Naive thymus-derived CD8-positive, alpha-beta T cell (primary cell): ENCODE measurements at regions not wholly inside any gene's neighbourhood (a gene's known extent, or its start where the extent isn't known, plus 50 kb on each side); places are given as distances from the start of the nearest gene placed in this dataset.

Source experiments
- ATAC-seq, 2 donors: fragments of 150-1000 bp; cut with Tn5 transposase in 1 of 2; sonication (Bioruptor Pico), chemical (Tn5 transposase) in 1 of 2; 1 replicate in 1 of 2; 2 replicates in 1 of 2; pipeline ENCODE4 v1.10.0; 2021; ENCODE audit warnings: mild to moderate bottlenecking in 2 of 2, moderate library complexity in 2 of 2
- POLR2A ChIA-PET: fragments of 350-600 bp; sonication (Branson Sonifier 250); formaldehyde crosslinking; loops from one replicate; lab custom pipeline; 2021; ENCODE audit warnings: antibody characterized with exemption; lab: Charles Lee
- DNase-seq, 10 donors: peaks; one replicate each; pipeline versions ENCODE4 v3.0.0 to v3.0.0-alpha.2; 2020 to 2022
- H3K27ac Mint-ChIP-seq, 10 donors: one replicate each; pipeline ENCODE4 v1.8.0; 2020 to 2022; ENCODE audit warnings: mild to moderate bottlenecking in 10 of 10, mixed read lengths in 10 of 10, moderate library complexity in 4 of 10, inconsistent platforms in 1 of 10
- H3K27me3 Mint-ChIP-seq, 5 donors: one replicate each; pipeline ENCODE4 v1.8.0; 2021 to 2022; ENCODE audit warnings: mixed read lengths in 5 of 5
- H3K36me3 Mint-ChIP-seq, 3 donors: one replicate each; pipeline ENCODE4 v1.8.0; 2020 to 2022; ENCODE audit warnings: mixed read lengths in 3 of 3, mild to moderate bottlenecking in 2 of 3, inconsistent platforms in 1 of 3
- H3K4me1 Mint-ChIP-seq, 4 donors: one replicate each; pipeline ENCODE4 v1.8.0; 2021 to 2022; ENCODE audit warnings: mixed read lengths in 4 of 4
- H3K4me3 Mint-ChIP-seq, 10 donors: one replicate each; pipeline ENCODE4 v1.8.0; 2020 to 2022; ENCODE audit warnings: mild to moderate bottlenecking in 10 of 10, mixed read lengths in 10 of 10, moderate library complexity in 6 of 10, inconsistent platforms in 1 of 10
- H3K9me3 Mint-ChIP-seq, 9 donors: one replicate each; pipeline ENCODE4 v1.8.0; 2020 to 2022; ENCODE audit warnings: mixed read lengths in 9 of 9, mild to moderate bottlenecking in 3 of 9, inconsistent platforms in 1 of 9, moderate library complexity in 1 of 9

- POLR2A ChIA-PET = no interaction called here
- Mint-ChIP-seq H3K4me1 (no peaks in the 10 kb centered on the region), H3K36me3 (no peaks in the 10 kb centered on the region), H3K4me3 (no peak overlapping the region), H3K27me3 (no peaks in the 10 kb centered on the region), H3K9me3 (peaks cover 0 to 4% (median 0%) of the 10 kb centered on the region in 9 donors), H3K27ac (no peak overlapping the region)
- DNase-seq (no peak), ATAC-seq (no peak)
These were observed 376.7 kb upstream of the CCDC179 start for GRCh38 chr11:23236826-23237555.

GRCh38 chr11:23252426-23252825 lies 392.2 kb upstream of the CCDC179 start:
- DNase-seq (no peak), ATAC-seq (no peak)
- Mint-ChIP-seq H3K36me3 (no peaks in the 10 kb centered on the region), H3K9me3 (peaks cover 0 to 9% (median 6%) of the 10 kb centered on the region in 9 donors), H3K27me3 (no peaks in the 10 kb centered on the region), H3K27ac (no peak overlapping the region), H3K4me3 (no peak overlapping the region), H3K4me1 (no peaks in the 10 kb centered on the region)
- POLR2A ChIA-PET = no interaction called here

DNA sequence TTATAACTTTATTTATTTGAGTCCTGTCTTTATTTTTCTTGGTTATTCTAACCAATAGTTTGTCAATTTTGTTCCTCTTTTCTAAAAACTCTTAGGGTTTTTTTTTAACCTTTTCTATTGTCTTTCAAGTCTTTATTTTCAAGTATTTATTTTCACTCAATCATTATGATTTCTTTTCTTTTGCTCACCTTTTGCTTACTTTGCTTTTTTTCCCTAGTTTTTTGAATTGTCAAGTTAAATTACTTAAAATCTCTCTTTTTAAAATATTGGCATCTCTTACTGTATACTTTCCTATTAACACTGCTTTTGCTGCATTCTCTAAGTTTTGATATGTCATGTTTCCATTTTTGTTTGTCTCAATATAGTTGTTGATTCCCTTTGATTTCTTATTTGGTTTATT lies 396.8 kb upstream of the CCDC179 start:
- Mint-ChIP-seq H3K27me3 (no peaks in the 10 kb centered on the region), H3K36me3 (no peaks in the 10 kb centered on the region), H3K4me3 (no peak overlapping the region), H3K4me1 (no peaks in the 10 kb centered on the region), H3K27ac (no peak overlapping the region), H3K9me3 (peaks cover 0 to 18% (median 3%) of the 10 kb centered on the region in 9 donors)
- ATAC-seq = no peak
- DNase-seq = no peak
- POLR2A ChIA-PET = no interaction called here

DNA sequence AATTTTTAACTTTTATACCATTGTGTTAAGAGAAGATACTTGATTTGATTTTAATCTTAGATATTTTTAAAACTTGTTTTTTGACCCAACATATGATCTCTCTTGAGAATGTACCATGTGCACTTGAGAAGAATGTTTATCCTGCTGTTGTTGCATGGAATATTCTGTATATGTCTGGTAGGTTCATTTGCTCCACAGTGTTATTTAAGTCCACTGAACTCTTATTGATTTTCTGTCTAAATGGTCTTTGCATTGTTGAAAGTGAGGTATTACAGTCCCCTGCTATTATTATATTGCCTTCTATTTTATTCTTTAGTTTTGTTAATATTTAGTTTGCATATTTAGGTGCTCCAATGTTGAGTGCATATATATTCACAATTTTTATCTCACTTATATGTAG lies 397.3 kb upstream of the CCDC179 start:
- Mint-ChIP-seq H3K4me1 (no peaks in the 10 kb centered on the region), H3K36me3 (no peaks in the 10 kb centered on the region)
- POLR2A ChIA-PET = no interaction called here

DNA sequence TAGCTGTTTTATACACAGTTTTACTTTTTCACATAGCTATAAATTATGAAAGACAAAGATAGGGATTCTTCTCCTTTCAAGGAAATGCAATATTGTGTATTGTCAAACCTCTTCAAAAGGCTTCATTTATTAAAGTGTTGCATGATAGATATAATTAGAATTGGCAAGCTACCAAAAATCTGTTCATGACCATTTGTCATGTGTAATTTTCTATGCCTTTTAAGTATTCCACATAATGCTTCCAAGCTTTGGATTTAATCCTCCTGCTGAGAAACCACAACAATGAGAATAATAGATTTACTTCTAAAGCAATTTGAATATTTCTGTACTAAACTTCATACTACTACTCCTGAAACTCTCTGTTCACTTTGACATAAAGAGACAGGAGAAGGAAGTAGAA lies 403.2 kb upstream of the CCDC179 start:
- Mint-ChIP-seq H3K27me3 (no peaks in the 10 kb centered on the region), H3K9me3 (peaks cover 0 to 8% (median 3%) of the 10 kb centered on the region in 9 donors), H3K4me1 (no peaks in the 10 kb centered on the region), H3K4me3 (no peak overlapping the region), H3K36me3 (no peaks in the 10 kb centered on the region), H3K27ac (no peak overlapping the region)
- ATAC-seq = no peak
- POLR2A ChIA-PET = no interaction called here
- DNase-seq = no peak

More for the DNA sequence above, 397.3 kb upstream of the CCDC179 start:
- no peak for ATAC-seq
- no peak for DNase-seq
- H3K4me3 Mint-ChIP-seq = no peak overlapping the region
- H3K27ac Mint-ChIP-seq = no peak overlapping the region
- no peaks in the 10 kb centered on the region for H3K27me3 Mint-ChIP-seq
- H3K9me3 Mint-ChIP-seq = peaks cover 0 to 18% (median 3%) of the 10 kb centered on the region in 9 donors

- DNase-seq (no peak), ATAC-seq (no peak)
- Mint-ChIP-seq H3K27me3 (no peaks in the 10 kb centered on the region), H3K36me3 (no peaks in the 10 kb centered on the region), H3K4me1 (peaks cover 0 to 7% (median 0%) of the 10 kb centered on the region in 4 donors), H3K4me3 (no peak overlapping the region), H3K9me3 (peaks cover 0 to 22% (median 5%) of the 10 kb centered on the region in 9 donors), H3K27ac (no peak overlapping the region)
- POLR2A ChIA-PET = no interaction called here
These were observed 411.8 kb upstream of the CCDC179 start for GRCh38 chr11:23272095-23272494.

- DNase-seq = no peak
- no peaks in the 10 kb centered on the region for H3K4me1 Mint-ChIP-seq
- no peaks in the 10 kb centered on the region for H3K27me3 Mint-ChIP-seq
- POLR2A ChIA-PET = no interaction called here
- no peak overlapping the region for H3K27ac Mint-ChIP-seq
- H3K4me3 Mint-ChIP-seq = no peak overlapping the region
- no peaks in the 10 kb centered on the region for H3K36me3 Mint-ChIP-seq
- no peak for ATAC-seq
- H3K9me3 Mint-ChIP-seq = peaks cover 0 to 18% (median 8%) of the 10 kb centered on the region in 9 donors
These were observed 417.8 kb upstream of the CCDC179 start for GRCh38 chr11:23278121-23278520.

- no peak overlapping the region for H3K27ac Mint-ChIP-seq
- ATAC-seq = no peak
- POLR2A ChIA-PET = no interaction called here
These were observed 419.8 kb upstream of the CCDC179 start for GRCh38 chr11:23280088-23280487.

GRCh38 chr11:23283666-23284065 lies 423.4 kb upstream of the CCDC179 start:
- POLR2A ChIA-PET = no interaction called here
- no peaks in the 10 kb centered on the region for H3K36me3 Mint-ChIP-seq
- DNase-seq (no peak), ATAC-seq (no peak)
- no peak overlapping the region for H3K4me3 Mint-ChIP-seq
- no peak overlapping the region for H3K27ac Mint-ChIP-seq
- no peaks in the 10 kb centered on the region for H3K27me3 Mint-ChIP-seq
- H3K4me1 Mint-ChIP-seq = no peaks in the 10 kb centered on the region
- H3K9me3 Mint-ChIP-seq = peaks cover 0 to 8% (median 1%) of the 10 kb centered on the region in 9 donors

More at GRCh38 chr11:23280088-23280487, 419.8 kb upstream of the CCDC179 start:
- Mint-ChIP-seq H3K4me3 (no peak overlapping the region), H3K36me3 (no peaks in the 10 kb centered on the region), H3K9me3 (peaks cover 0 to 12% (median 4%) of the 10 kb centered on the region in 9 donors), H3K27me3 (no peaks in the 10 kb centered on the region), H3K4me1 (no peaks in the 10 kb centered on the region)
- DNase-seq = no peak

DNA sequence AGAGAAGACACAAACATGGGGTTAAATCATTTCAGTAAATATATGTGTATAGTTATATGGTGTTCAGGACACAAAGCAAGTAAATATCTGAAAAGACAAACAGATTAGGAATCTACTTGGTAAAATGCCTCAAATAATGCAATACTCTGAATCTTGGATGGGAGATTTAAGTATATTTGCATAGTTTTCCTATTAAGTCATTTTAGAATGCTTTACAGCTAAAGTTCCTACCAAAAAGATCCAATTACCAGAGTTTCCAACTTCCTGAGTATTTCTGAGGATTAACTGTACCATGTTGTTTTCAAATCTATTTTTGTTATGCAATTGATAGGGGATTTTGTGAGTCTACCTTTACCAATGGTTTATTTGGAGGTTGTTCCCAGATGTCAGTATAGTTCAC lies 424.4 kb upstream of the CCDC179 start:
- POLR2A ChIA-PET = no interaction called here
- no peak overlapping the region for H3K4me3 Mint-ChIP-seq
- no peak overlapping the region for H3K27ac Mint-ChIP-seq
- no peaks in the 10 kb centered on the region for H3K27me3 Mint-ChIP-seq
- peaks cover 0 to 8% (median 0%) of the 10 kb centered on the region in 9 donors for H3K9me3 Mint-ChIP-seq
- ATAC-seq = no peak
- H3K4me1 Mint-ChIP-seq = no peaks in the 10 kb centered on the region
- no peak for DNase-seq
- H3K36me3 Mint-ChIP-seq = no peaks in the 10 kb centered on the region

DNA sequence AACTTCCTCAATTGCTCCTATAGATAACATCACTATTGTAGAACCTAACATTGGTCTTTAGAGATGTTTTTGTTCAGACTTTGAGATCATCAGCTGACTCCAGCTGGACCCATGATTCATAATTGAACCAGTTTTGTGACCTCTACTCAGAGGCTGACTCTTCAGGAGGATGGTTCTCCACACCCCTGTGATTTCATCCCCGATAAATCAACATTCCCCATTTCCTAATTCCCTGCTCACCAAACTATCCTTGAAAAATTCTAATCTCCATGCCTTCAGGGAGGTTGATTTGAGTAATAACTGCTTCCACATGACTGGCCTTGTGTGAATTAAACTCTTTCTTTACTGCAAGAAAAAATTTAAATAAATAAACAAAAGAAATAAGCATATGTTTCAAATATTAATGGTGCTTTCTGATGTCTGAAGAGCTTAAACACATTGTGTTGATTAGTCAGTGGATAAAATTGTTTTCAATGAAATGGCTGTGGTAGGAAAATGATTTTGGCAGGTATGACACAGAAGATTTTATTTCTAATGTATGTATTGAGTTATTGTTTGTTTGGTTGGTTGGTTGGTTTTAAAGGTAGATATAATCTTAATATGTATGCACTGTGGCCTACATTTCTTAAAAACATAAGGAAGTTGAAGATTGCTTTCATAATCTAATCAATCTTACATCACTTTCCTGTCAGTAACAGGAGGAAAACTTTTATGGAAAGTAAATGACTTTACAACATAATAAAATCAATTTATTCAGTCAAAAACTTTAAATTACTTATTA lies 427.9 kb upstream of the CCDC179 start:
- POLR2A ChIA-PET = no interaction called here

GRCh38 chr11:23295241-23295640 lies 435.0 kb upstream of the CCDC179 start:
- Mint-ChIP-seq H3K4me3 (no peak overlapping the region), H3K27me3 (no peaks in the 10 kb centered on the region), H3K4me1 (no peaks in the 10 kb centered on the region), H3K36me3 (no peaks in the 10 kb centered on the region), H3K9me3 (peaks cover 0 to 20% (median 6%) of the 10 kb centered on the region in 9 donors), H3K27ac (no peak overlapping the region)
- POLR2A ChIA-PET = no interaction called here
- ATAC-seq = no peak
- no peak for DNase-seq

More for the DNA sequence above, 427.9 kb upstream of the CCDC179 start:
- no peak for ATAC-seq
- Mint-ChIP-seq H3K4me1 (no peaks in the 10 kb centered on the region), H3K27me3 (no peaks in the 10 kb centered on the region), H3K36me3 (no peaks in the 10 kb centered on the region), H3K4me3 (no peak overlapping the region), H3K9me3 (peaks cover 0 to 8% (median 3%) of the 10 kb centered on the region in 9 donors), H3K27ac (no peak overlapping the region)
- no peak for DNase-seq

GRCh38 chr11:23308041-23308440 lies 447.8 kb upstream of the CCDC179 start:
- no peak overlapping the region for H3K27ac Mint-ChIP-seq
- H3K9me3 Mint-ChIP-seq = peaks cover 6 to 53% (median 15%) of the 10 kb centered on the region in 9 donors
- no peaks in the 10 kb centered on the region for H3K27me3 Mint-ChIP-seq
- DNase-seq (no peak), ATAC-seq (no peak)
- no peaks in the 10 kb centered on the region for H3K4me1 Mint-ChIP-seq
- POLR2A ChIA-PET = no interaction called here
- H3K4me3 Mint-ChIP-seq = no peak overlapping the region
- H3K36me3 Mint-ChIP-seq = peaks cover 0 to 5% (median 0%) of the 10 kb centered on the region in 3 donors
